B cell (primary cell): ENCODE measurements at regions not wholly inside any gene's neighbourhood (a gene's known extent, or its start where the extent isn't known, plus 50 kb on each side); places are given as distances from the start of the nearest gene placed in this dataset.

Source experiments
- ATAC-seq: fragments of 200-7000 bp; cut with Tn5 transposase; one replicate; pipeline ENCODE4 v1.10.0; 2021; ENCODE audit warnings: low read depth, mild to moderate bottlenecking, moderate number of reproducible peaks, moderate library complexity
- CTCF ChIA-PET: fragments of 350-600 bp; sonication (Branson Sonifier 250); formaldehyde crosslinking; loops from one replicate; lab custom pipeline; 2021; ENCODE audit warnings: antibody characterized with exemption, inconsistent platforms; lab: Charles Lee
- POLR2A ChIA-PET: fragments of 350-600 bp; sonication (Branson Sonifier 250); formaldehyde crosslinking; loops from one replicate; lab custom pipeline; 2021; ENCODE audit warnings: antibody characterized with exemption; lab: Charles Lee
- DNase-seq: peaks from one replicate; pipeline ENCODE4 v3.0.0; 2013
- H2AFZ ChIP-seq: 2 replicates; pipeline ENCODE4 v1.6.1; 2012; ENCODE audit warnings: mild to moderate bottlenecking, low read depth, low read length; ENCODE audit not compliant: insufficient read depth, poor library complexity, severe bottlenecking
- H3K27ac ChIP-seq, 2 donors: 1 replicate in 1 of 2; 2 replicates in 1 of 2; pipeline ENCODE4 v1.5.1; 2012 to 2013; ENCODE audit warnings: low read length in 2 of 2, mild to moderate bottlenecking in 2 of 2, moderate library complexity in 1 of 2
- H3K27me3 ChIP-seq, 4 experiments: fragments of 200-600 bp in 1 of 4; sonication (generic) in 1 of 4; replicated peaks in 1 of 4; 1 replicate in 2 of 4; 2 replicates in 2 of 4; pipeline versions ENCODE4 v1.6.1 to v1.7.0; 2013 to 2016; ENCODE audit warnings: low read length in 3 of 4, mild to moderate bottlenecking in 2 of 4, mixed read lengths in 1 of 4, moderate library complexity in 1 of 4; ENCODE audit not compliant: insufficient read depth in 4 of 4, control insufficient read depth in 3 of 4; ENCODE audit errors: control extremely low read depth in 1 of 4
- H3K36me3 ChIP-seq, 2 experiments: replicated peaks in 1 of 2; 1 replicate in 1 of 2; 2 replicates in 1 of 2; pipeline versions ENCODE4 v1.6.1 to v1.7.1; 2013; ENCODE audit warnings: low read length in 1 of 2; ENCODE audit not compliant: insufficient read depth in 2 of 2, control insufficient read depth in 1 of 2; ENCODE audit errors: control extremely low read depth in 1 of 2, extremely low read depth in 1 of 2
- H3K4me1 ChIP-seq, 2 donors: fragments of 200-600 bp in 1 of 2; sonication (generic) in 1 of 2; 1 replicate in 1 of 2; 2 replicates in 1 of 2; pipeline versions ENCODE4 v1.5.1 to v1.6.1; 2013 to 2017; ENCODE audit warnings: low read length in 2 of 2; ENCODE audit not compliant: control insufficient read depth in 2 of 2, insufficient read depth in 2 of 2
- H3K4me2 ChIP-seq: replicated peaks from 2 replicates; pipeline ENCODE3; 2012; ENCODE audit warnings: mild to moderate bottlenecking, low read depth, low read length; ENCODE audit not compliant: poor library complexity, severe bottlenecking
- H3K4me3 ChIP-seq, 5 experiments: fragments of 200-600 bp in 1 of 5; sonication (generic) in 1 of 5; 1 replicate in 3 of 5; 2 replicates in 2 of 5; pipeline versions ENCODE4 v1.5.1 to v1.7.0; 2011 to 2016; ENCODE audit warnings: low read length in 4 of 5, mild to moderate bottlenecking in 4 of 5, low read depth in 2 of 5, control low read depth in 1 of 5, moderate library complexity in 1 of 5; ENCODE audit not compliant: insufficient read depth in 1 of 5; ENCODE audit errors: control extremely low read depth in 1 of 5, extremely low read depth in 1 of 5
- H3K79me2 ChIP-seq: fragments of 200-600 bp; sonication (generic); one replicate; pipeline ENCODE4 v1.6.0; 2016; ENCODE audit warnings: low read length; ENCODE audit not compliant: control insufficient read depth, insufficient read depth
- H3K9ac ChIP-seq: fragments of 200-600 bp; sonication (generic); 2 replicates; pipeline ENCODE4 v1.6.1; 2017; ENCODE audit warnings: mild to moderate bottlenecking, low read length, moderate library complexity
- H3K9me3 ChIP-seq, 3 donors: one replicate each; pipeline versions ENCODE4 v1.6.1 to v1.7.1; 2013; ENCODE audit warnings: low read length in 2 of 3; ENCODE audit not compliant: control insufficient read depth in 2 of 3, insufficient read depth in 1 of 3; ENCODE audit errors: control extremely low read depth in 1 of 3
- H4K20me1 ChIP-seq: 2 replicates; pipeline ENCODE4 v1.6.0; 2012; ENCODE audit warnings: mild to moderate bottlenecking, low read length; ENCODE audit not compliant: insufficient read depth, control insufficient read depth, poor library complexity, severe bottlenecking
- H3K27ac Mint-ChIP-seq: one replicate; pipeline ENCODE4 v1.8.0; 2021; ENCODE audit warnings: mixed read lengths
- H3K27me3 Mint-ChIP-seq: one replicate; pipeline ENCODE4 v1.8.0; 2021; ENCODE audit warnings: mixed read lengths
- H3K4me1 Mint-ChIP-seq: one replicate; pipeline ENCODE4 v1.8.0; 2021; ENCODE audit warnings: mixed read lengths
- H3K4me3 Mint-ChIP-seq: one replicate; pipeline ENCODE4 v1.8.0; 2021; ENCODE audit warnings: mixed read lengths
- H3K9me3 Mint-ChIP-seq: one replicate; pipeline ENCODE4 v1.8.0; 2022; ENCODE audit warnings: mixed read lengths; ENCODE audit not compliant: insufficient read depth
- EZH2 ChIP-seq: IDR thresholded peaks from 2 replicates; pipeline ENCODE4 v1.6.1; 2012; ENCODE audit warnings: borderline replicate concordance, low read depth, mild to moderate bottlenecking, moderate library complexity, low read length; ENCODE audit not compliant: insufficient read depth, poor library complexity, severe bottlenecking
- WGBS: methylation state at CpG from one replicate; pipeline ENCODE4 v1.1.5; 2013; ENCODE audit warnings: missing lambda C conversion rate; ENCODE audit not compliant: insufficient coverage; 5-methylcytosine and 5-hydroxymethylcytosine counted together
- intact Hi-C: fragments of 100-400 bp; cut with micrococcal nuclease; formaldehyde crosslinking; loops from one replicate; pipeline ENCODE4 v1.10.0; 2022
- TF ChIP-seq, protein P1 (sequence below): fragments of 200-600 bp; IDR thresholded peaks from one replicate; pipeline ENCODE4 v1.8.0; 2022; ENCODE audit warnings: antibody characterized with exemption, mild to moderate bottlenecking

DNA sequence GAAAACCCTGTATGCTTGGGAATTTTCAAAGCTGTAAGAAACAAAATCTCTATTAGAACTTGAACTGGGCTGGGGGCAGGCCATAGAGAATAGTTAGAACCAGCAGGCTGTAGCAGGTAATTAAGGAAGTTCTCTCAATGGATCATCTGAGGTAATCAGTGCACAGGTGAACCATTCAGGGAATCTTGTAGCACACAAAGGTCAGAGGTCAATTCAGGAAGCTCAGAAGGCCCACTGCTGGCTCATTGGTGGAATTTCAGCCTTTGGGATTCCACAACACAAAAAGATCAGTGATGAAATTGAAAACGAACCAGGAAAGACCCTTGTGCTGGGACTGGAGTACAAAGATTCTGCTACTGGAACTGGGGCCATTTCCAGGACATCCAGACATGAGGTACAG lies 82.0 kb downstream of the TMEM168 start:
- intact Hi-C loops = no loop called here
- Mint-ChIP-seq H3K27ac (no peak overlapping the region), H3K4me1 (peaks cover 8% of the 10 kb centered on the region), H3K27me3 (no peaks in the 10 kb centered on the region), H3K9me3 (no peaks in the 10 kb centered on the region), H3K4me3 (no peak overlapping the region)
- H3K4me2 ChIP-seq = no peak overlapping the region
- H3K27me3 ChIP-seq = no peaks in the 10 kb centered on the region
- CTCF ChIA-PET = no interaction called here
- WGBS = 57% methylated on average over 1 of the region's 1 CpG
- H4K20me1 ChIP-seq = no peaks in the 10 kb centered on the region
- H3K36me3 ChIP-seq = no peaks in the 10 kb centered on the region
- POLR2A ChIA-PET = no interaction called here
- H3K27ac ChIP-seq = no peak overlapping the region
- TF ChIP-seq, protein P1, sequence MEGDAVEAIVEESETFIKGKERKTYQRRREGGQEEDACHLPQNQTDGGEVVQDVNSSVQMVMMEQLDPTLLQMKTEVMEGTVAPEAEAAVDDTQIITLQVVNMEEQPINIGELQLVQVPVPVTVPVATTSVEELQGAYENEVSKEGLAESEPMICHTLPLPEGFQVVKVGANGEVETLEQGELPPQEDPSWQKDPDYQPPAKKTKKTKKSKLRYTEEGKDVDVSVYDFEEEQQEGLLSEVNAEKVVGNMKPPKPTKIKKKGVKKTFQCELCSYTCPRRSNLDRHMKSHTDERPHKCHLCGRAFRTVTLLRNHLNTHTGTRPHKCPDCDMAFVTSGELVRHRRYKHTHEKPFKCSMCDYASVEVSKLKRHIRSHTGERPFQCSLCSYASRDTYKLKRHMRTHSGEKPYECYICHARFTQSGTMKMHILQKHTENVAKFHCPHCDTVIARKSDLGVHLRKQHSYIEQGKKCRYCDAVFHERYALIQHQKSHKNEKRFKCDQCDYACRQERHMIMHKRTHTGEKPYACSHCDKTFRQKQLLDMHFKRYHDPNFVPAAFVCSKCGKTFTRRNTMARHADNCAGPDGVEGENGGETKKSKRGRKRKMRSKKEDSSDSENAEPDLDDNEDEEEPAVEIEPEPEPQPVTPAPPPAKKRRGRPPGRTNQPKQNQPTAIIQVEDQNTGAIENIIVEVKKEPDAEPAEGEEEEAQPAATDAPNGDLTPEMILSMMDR = no peak
- no peak for TF ChIP-seq EZH2
- ATAC-seq (no peak), DNase-seq (no peak)
- no peak overlapping the region for H3K9ac ChIP-seq
- no peaks in the 10 kb centered on the region for H3K9me3 ChIP-seq
- H2AFZ ChIP-seq = no peak overlapping the region
- peaks cover 0 to 5% of the 10 kb centered on the region in 2 donors for H3K4me1 ChIP-seq
- no peak overlapping the region for H3K4me3 ChIP-seq
- no peaks in the 10 kb centered on the region for H3K79me2 ChIP-seq
